IMR-90 (cell line): ENCODE measurements at regions not wholly inside any gene's neighbourhood (a gene's known extent, or its start where the extent isn't known, plus 50 kb on each side); places are given as distances from the start of the nearest gene placed in this dataset.

Experiments
- ATAC-seq: fragments of 200-7000 bp; cut with Tn5 transposase; 2 replicates; pipeline ENCODE4 v1.9.1; 2020; ENCODE audit warnings: low read depth, mild to moderate bottlenecking, moderate library complexity
- BruUV-seq: library from RNA; stranded (reverse); fragments of 400-500 nt; replicated peaks from 2 replicates; lab custom pipeline; 2021; lab: Mats Ljungman, UMichigan
- CTCF ChIA-PET: fragments of 300-600 bp; formaldehyde crosslinking; extraction: SDS; loops from one replicate; lab custom pipeline; 2021; ENCODE audit warnings: antibody characterized with exemption; lab: Yijun Ruan, JAX
- POLR2A ChIA-PET: fragments of 300-600 bp; sonication (Branson Sonifier 250); formaldehyde crosslinking; loops from one replicate; lab custom pipeline; 2022; ENCODE audit warnings: antibody characterized with exemption; ENCODE audit not compliant: unreplicated experiment; lab: Charles Lee
- DNase-seq: peaks from one replicate; pipeline ENCODE4 v3.0.0; 2013
- H2AFZ ChIP-seq: replicated peaks from 2 replicates; pipeline ENCODE3; 2013; ENCODE audit warnings: low read length, mild to moderate bottlenecking; ENCODE audit not compliant: poor library complexity
- H2AK5ac ChIP-seq: 2 replicates; pipeline ENCODE4 v1.6.1; 2013; ENCODE audit warnings: low read depth, low read length, inconsistent platforms
- H2AK9ac ChIP-seq: replicated peaks from 2 replicates; pipeline ENCODE3; 2013; ENCODE audit warnings: mild to moderate bottlenecking, low read depth, low read length, moderate library complexity; ENCODE audit not compliant: poor library complexity
- H2BK120ac ChIP-seq: 2 replicates; pipeline ENCODE4 v1.6.1; 2013; ENCODE audit warnings: low read depth, low read length, inconsistent platforms
- H2BK15ac ChIP-seq: 3 replicates; pipeline ENCODE4 v1.6.1; 2013; ENCODE audit warnings: low read depth, low read length, inconsistent platforms
- H2BK20ac ChIP-seq: 2 replicates; pipeline ENCODE4 v1.6.1; 2013; ENCODE audit warnings: low read depth, mild to moderate bottlenecking, inconsistent platforms, low read length, moderate library complexity
- H2BK5ac ChIP-seq: 2 replicates; pipeline ENCODE4 v1.6.1; 2013; ENCODE audit warnings: mild to moderate bottlenecking, low read depth, low read length, inconsistent platforms; ENCODE audit not compliant: poor library complexity, severe bottlenecking
- H3K14ac ChIP-seq: replicated peaks from 2 replicates; pipeline ENCODE4 v1.6.1; 2013; ENCODE audit warnings: low read depth, low read length, inconsistent platforms
- H3K18ac ChIP-seq: 2 replicates; pipeline ENCODE4 v1.6.1; 2013; ENCODE audit warnings: low read depth, low read length, control low read depth
- H3K23ac ChIP-seq: 2 replicates; pipeline ENCODE4 v1.6.1; 2013; ENCODE audit warnings: low read depth, low read length, inconsistent platforms
- H3K27ac ChIP-seq: 2 replicates; pipeline ENCODE4 v1.5.1; 2013; ENCODE audit warnings: mild to moderate bottlenecking, control low read depth, low read length; ENCODE audit not compliant: insufficient read depth
- H3K27me3 ChIP-seq: 2 replicates; pipeline ENCODE4 v1.6.1; 2013; ENCODE audit warnings: low read length; ENCODE audit not compliant: control insufficient read depth, insufficient read depth
- H3K36me3 ChIP-seq: 2 replicates; pipeline ENCODE4 v1.6.1; 2013; ENCODE audit warnings: low read length, mixed read lengths; ENCODE audit not compliant: control insufficient read depth, insufficient read depth
- H3K4ac ChIP-seq: 2 replicates; pipeline ENCODE4 v1.6.1; 2013; ENCODE audit warnings: low read depth, low read length, inconsistent platforms
- H3K4me1 ChIP-seq: 2 replicates; pipeline ENCODE4 v1.6.1; 2013; ENCODE audit warnings: low read length, mixed read lengths; ENCODE audit not compliant: control insufficient read depth, insufficient read depth
- H3K4me2 ChIP-seq: 2 replicates; pipeline ENCODE4 v1.6.1; 2013; ENCODE audit warnings: low read depth, mild to moderate bottlenecking, control low read depth, low read length, moderate library complexity
- H3K4me3 ChIP-seq: 2 replicates; pipeline ENCODE4 v1.5.1; 2013; ENCODE audit warnings: low read depth, mild to moderate bottlenecking, control low read depth, low read length, moderate library complexity; ENCODE audit not compliant: insufficient read depth
- H3K56ac ChIP-seq: 2 replicates; pipeline ENCODE4 v1.6.1; 2013; ENCODE audit warnings: low read length, inconsistent platforms; ENCODE audit not compliant: insufficient read depth; ENCODE audit errors: extremely low read depth
- H3K79me1 ChIP-seq, 2 experiments: 2 replicates each; pipeline ENCODE4 v1.6.1; 2013; ENCODE audit warnings: low read length in 2 of 2, inconsistent platforms in 1 of 2, low read depth in 1 of 2
- H3K9ac ChIP-seq: 2 replicates; pipeline ENCODE4 v1.6.1; 2013; ENCODE audit warnings: low read depth, low read length, control low read depth
- H3K9me1 ChIP-seq: 2 replicates; pipeline ENCODE4 v1.6.1; 2013; ENCODE audit warnings: low read length, inconsistent platforms; ENCODE audit not compliant: insufficient read depth
- H3K9me3 ChIP-seq: 2 replicates; pipeline ENCODE4 v1.6.1; 2013; ENCODE audit warnings: low read length; ENCODE audit not compliant: control insufficient read depth, insufficient read depth
- H4K20me1 ChIP-seq: 2 replicates; pipeline ENCODE4 v1.6.1; 2013; ENCODE audit warnings: low read length, inconsistent platforms; ENCODE audit not compliant: insufficient read depth
- H4K5ac ChIP-seq: 2 replicates; pipeline ENCODE4 v1.6.1; 2013; ENCODE audit warnings: mild to moderate bottlenecking, low read depth, low read length, control low read depth
- H4K8ac ChIP-seq, 2 experiments: 2 replicates each; pipeline ENCODE4 v1.6.1; 2013; ENCODE audit warnings: low read depth in 2 of 2, low read length in 2 of 2, control low read depth in 1 of 2, inconsistent platforms in 1 of 2
- H4K91ac ChIP-seq: 2 replicates; pipeline ENCODE4 v1.6.1; 2013; ENCODE audit warnings: low read depth, low read length, inconsistent platforms; ENCODE audit not compliant: insufficient read depth
- CHD1 ChIP-seq: IDR thresholded peaks from 2 replicates; pipeline ENCODE4 v1.6.1; 2012; ENCODE audit warnings: low read depth, low read length, improper control_type of control experiment
- dilution Hi-C: fragments of 300-500 bp; cut with HindIII; formaldehyde crosslinking; loops from one replicate; pipeline ENCODE4 v1.14.3; 2018; ENCODE audit warnings: low sequenced_read_pairs; ENCODE audit not compliant: unreplicated experiment
- in situ Hi-C: fragments of 300-500 bp; cut with MboI; formaldehyde crosslinking; loops from 3 replicates; pipeline ENCODE4 v1.14.3; 2019; ENCODE audit warnings: low sequenced_read_pairs, inconsistent platforms, mixed read lengths
- intact Hi-C: fragments of 100-400 bp; cut with micrococcal nuclease; formaldehyde crosslinking; loops from 2 replicates; pipeline ENCODE4 v1.10.0; 2022
- TF ChIP-seq, protein P1 (sequence below): fragments of 150-350 bp; IDR thresholded peaks from 2 replicates; pipeline ENCODE4 v1.6.1; 2017; ENCODE audit warnings: mild to moderate bottlenecking, antibody characterized with exemption, low read length, low read depth

DNA sequence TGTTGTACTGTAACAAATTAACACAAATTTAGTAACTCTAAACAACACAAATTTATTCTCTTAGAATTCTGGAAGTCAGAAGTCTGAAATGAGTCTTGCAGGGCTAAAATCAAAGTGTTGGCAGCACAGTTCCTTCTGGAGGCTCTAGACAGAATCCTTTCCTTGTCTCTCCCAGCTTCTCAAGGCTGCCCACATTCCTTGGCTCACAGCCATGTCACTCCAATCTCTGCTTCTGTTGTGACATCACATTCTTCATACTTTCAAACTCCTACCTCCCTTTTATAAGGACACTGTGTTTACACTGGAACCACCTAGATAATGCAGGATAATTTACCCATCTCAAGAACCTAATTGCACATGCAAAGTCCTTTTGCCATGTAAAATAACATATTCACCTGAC, 225.0 kb upstream of the PRMT6 start:
- TF ChIP-seq, protein P1, sequence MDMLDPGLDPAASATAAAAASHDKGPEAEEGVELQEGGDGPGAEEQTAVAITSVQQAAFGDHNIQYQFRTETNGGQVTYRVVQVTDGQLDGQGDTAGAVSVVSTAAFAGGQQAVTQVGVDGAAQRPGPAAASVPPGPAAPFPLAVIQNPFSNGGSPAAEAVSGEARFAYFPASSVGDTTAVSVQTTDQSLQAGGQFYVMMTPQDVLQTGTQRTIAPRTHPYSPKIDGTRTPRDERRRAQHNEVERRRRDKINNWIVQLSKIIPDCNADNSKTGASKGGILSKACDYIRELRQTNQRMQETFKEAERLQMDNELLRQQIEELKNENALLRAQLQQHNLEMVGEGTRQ: no peak
- TF ChIP-seq CHD1: no peak
- DNase-seq (no peak), ATAC-seq (no peak)
- Histone ChIP-seq H3K9ac (no peak overlapping the region), H2AK5ac (no peak overlapping the region), H2AK9ac (no peak overlapping the region), H4K8ac (no peak overlapping the region), H3K27me3 (no peaks in the 10 kb centered on the region), H2BK120ac (no peak overlapping the region), H2BK20ac (no peak overlapping the region), H3K56ac (no peak overlapping the region), H2BK5ac (no peak overlapping the region), H2BK15ac (no peak overlapping the region), H3K9me1 (no peaks in the 10 kb centered on the region), H3K36me3 (no peaks in the 10 kb centered on the region), H3K18ac (no peak overlapping the region), H3K4me1 (no peaks in the 10 kb centered on the region), H3K4me3 (no peak overlapping the region), H3K4ac (no peak overlapping the region), H3K4me2 (no peak overlapping the region), H3K9me3 (no peaks in the 10 kb centered on the region), H4K5ac (no peak overlapping the region), H3K23ac (no peak overlapping the region), H4K91ac (no peak overlapping the region), H3K14ac (no peak overlapping the region), H3K79me1 (no peaks in the 10 kb centered on the region), H3K27ac (no peak overlapping the region), H4K20me1 (no peaks in the 10 kb centered on the region), H2AFZ (no peak overlapping the region)
- BruUV-seq: no TSS peak
- intact Hi-C loops (no loop called here), dilution Hi-C loops (no loop called here), in situ Hi-C loops (no loop called here)
- ChIA-PET CTCF (no interaction called here), POLR2A (no interaction called here)
